ENCODE measurements at regions not wholly inside any gene's neighbourhood (a gene's known extent, or its start where the extent isn't known, plus 50 kb on each side); places are given as distances from the start of the nearest gene placed in this dataset.

DNA sequence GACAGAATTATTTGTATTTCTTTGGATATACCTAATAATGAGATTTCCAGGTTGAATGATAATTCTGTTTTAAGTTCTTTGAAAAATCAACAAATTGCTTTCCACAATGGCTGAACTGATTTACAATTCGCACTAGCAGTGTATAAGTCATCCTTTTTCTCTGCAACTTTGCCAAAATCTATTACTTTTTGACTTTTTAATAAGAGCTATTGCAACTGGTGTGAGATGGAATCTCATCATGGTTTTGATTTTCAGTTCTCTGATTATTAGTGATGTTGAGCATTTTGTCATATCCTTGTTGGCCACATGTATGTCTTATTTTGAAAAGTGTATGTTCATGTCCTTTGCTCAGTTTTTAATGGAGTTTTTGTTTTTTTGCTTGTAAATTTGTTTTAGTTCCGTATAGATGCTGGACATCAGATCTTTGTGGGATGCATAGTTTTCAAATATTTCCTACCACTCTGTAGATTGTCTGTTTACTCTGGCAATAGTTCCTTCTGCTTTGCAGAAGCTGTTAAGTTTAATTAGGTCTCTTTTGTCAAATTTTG lies 409.8 kb upstream of the CITED2 start:
- Histone ChIP-seq H3K36me3 (replicated peaks in 1 of 2) (no peaks in the 10 kb centered on the region), H3K9me3 (replicated peaks in 1 of 3) (no peaks in the 10 kb centered on the region), H3K27ac (no peak overlapping the region), H3K4me1 (replicated peaks in 1 of 2) (no peaks in the 10 kb centered on the region), H3K4me3 (no peak overlapping the region), H3K27me3 (no peaks in the 10 kb centered on the region)
- TF ChIP-seq, protein P1, sequence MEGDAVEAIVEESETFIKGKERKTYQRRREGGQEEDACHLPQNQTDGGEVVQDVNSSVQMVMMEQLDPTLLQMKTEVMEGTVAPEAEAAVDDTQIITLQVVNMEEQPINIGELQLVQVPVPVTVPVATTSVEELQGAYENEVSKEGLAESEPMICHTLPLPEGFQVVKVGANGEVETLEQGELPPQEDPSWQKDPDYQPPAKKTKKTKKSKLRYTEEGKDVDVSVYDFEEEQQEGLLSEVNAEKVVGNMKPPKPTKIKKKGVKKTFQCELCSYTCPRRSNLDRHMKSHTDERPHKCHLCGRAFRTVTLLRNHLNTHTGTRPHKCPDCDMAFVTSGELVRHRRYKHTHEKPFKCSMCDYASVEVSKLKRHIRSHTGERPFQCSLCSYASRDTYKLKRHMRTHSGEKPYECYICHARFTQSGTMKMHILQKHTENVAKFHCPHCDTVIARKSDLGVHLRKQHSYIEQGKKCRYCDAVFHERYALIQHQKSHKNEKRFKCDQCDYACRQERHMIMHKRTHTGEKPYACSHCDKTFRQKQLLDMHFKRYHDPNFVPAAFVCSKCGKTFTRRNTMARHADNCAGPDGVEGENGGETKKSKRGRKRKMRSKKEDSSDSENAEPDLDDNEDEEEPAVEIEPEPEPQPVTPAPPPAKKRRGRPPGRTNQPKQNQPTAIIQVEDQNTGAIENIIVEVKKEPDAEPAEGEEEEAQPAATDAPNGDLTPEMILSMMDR (IDR thresholded peaks at IDR 0.05) = no peak
- TF ChIP-seq POLR2A (IDR thresholded peaks at IDR 0.05) = no peak
- 94 to 97% (median 94%) methylated on average over 2 of the region's 2 CpGs for WGBS, 4 donors
- no peak for DNase-seq
- intact Hi-C loops (cut with DNase I) = no loop called here

DNA sequence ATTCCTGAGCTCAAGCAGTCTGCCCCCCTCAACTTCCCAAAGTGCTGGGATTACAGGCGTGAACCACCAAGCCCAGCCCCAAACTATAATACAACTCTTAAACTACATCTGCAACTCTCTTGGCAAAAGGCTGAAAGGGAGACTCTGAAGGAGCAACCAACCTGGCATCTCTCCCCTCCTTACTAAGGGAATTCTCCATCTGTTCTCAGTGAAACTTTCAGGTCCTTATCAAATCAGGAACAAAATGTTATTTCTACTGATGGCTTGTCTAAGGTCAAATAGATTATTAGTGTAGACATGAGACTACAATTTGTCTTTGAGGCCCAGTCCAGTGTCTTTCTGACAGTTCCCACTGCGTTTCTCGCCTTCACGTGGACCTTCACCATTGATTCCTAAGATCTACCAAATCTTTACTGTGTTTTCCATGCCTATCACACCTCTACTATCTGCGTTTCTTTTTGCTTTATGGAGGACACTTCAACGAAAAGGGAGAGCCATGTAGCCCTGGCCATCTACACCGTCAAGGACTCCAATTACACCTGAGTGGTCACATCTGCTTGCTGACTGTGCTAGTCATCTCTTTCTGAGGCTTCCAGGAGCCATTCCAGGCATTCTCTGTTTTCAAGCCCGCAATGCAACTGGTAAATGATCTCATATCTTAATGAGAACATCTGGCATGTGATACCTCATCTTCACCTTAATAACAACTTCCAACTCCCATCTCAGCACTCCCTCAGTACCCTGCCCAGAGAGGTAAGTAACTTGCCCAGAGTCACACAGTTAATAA lies 405.7 kb upstream of the CITED2 start:
- no peak overlapping the region for H3K4me3 ChIP-seq
- H3K9me3 ChIP-seq (replicated peaks in 1 of 3) = no peaks in the 10 kb centered on the region
- no peaks in the 10 kb centered on the region for H3K27me3 ChIP-seq
- no peak for TF ChIP-seq POLR2A (IDR thresholded peaks at IDR 0.05)
- TF ChIP-seq, protein P1 (IDR thresholded peaks at IDR 0.05) = no peak
- peaks cover 0 to 4% of the 10 kb centered on the region in 2 donors for H3K4me1 ChIP-seq (replicated peaks in 1 of 2)
- no peak for DNase-seq
- H3K27ac ChIP-seq = no peak overlapping the region
- intact Hi-C loops (cut with DNase I) = no loop called here
- no peaks in the 10 kb centered on the region for H3K36me3 ChIP-seq (replicated peaks in 1 of 2)
- 91 to 93% (median 93%) methylated on average over 8 of the region's 8 CpGs for WGBS, 4 donors

DNA sequence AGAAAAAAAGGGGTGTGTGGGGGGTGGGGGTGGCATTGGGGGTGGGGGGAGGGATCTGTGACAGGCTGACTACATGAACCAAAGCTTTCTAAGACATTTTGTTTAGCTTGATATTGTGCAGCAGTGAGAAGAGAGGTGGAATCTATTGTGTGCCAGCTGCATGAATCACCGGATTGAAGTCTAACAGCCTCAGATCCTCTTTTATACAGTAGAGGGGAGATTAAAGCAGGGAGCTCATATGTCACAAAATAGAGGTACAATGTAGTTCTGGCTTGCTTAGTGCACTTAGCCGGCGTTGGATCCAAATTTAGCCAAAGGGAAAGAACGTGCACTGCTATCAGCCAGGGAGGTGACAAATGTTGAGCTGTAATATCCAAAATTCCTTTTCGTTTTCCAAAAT lies 404.2 kb upstream of the CITED2 start:
- no peaks in the 10 kb centered on the region for H3K36me3 ChIP-seq (replicated peaks in 1 of 2)
- intact Hi-C loops (cut with DNase I) = no loop called here
- TF ChIP-seq, protein P1 (IDR thresholded peaks at IDR 0.05) = no peak
- TF ChIP-seq POLR2A (IDR thresholded peaks at IDR 0.05) = no peak
- H3K4me1 ChIP-seq (replicated peaks in 1 of 2) = peaks cover 0 to 4% of the 10 kb centered on the region in 2 donors
- no peaks in the 10 kb centered on the region for H3K27me3 ChIP-seq
- WGBS, 4 donors = 21 to 50% (median 44%) methylated on average over 5 of the region's 5 CpGs
- no peak overlapping the region for H3K27ac ChIP-seq
- no peak overlapping the region for H3K4me3 ChIP-seq
- H3K9me3 ChIP-seq (replicated peaks in 1 of 3) = no peaks in the 10 kb centered on the region
- peak in 2 of 7 donors; percentile 9 to 21 for DNase-seq

DNA sequence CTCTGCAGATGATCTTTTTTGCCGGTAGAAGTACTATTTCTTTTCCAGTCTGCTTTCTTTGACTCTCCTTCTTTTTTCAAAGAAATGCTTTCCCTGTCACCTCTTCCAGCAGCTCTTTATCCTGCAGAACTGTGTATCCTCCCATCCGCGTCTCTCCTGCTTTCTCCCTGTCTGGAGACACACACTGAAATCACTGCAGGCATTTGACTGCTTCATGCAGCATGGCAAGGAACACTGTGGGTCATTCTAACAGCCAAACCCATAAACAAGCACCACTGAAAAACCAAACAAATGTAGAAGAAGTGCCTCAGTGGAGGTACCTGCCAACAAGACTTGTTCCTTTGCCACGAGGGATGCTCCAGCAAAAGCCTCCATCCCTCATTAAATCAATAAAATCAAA lies 403.7 kb upstream of the CITED2 start:
- H3K9me3 ChIP-seq (replicated peaks in 1 of 3) = no peaks in the 10 kb centered on the region
- no peaks in the 10 kb centered on the region for H3K36me3 ChIP-seq (replicated peaks in 1 of 2)
- peaks cover 0 to 4% of the 10 kb centered on the region in 2 donors for H3K4me1 ChIP-seq (replicated peaks in 1 of 2)
- no peaks in the 10 kb centered on the region for H3K27me3 ChIP-seq
- intact Hi-C loops (cut with DNase I) = no loop called here
- no peak overlapping the region for H3K27ac ChIP-seq
- DNase-seq = no peak
- 86 to 92% (median 89%) methylated on average over 4 of the region's 4 CpGs for WGBS, 4 donors
- H3K4me3 ChIP-seq = no peak overlapping the region
- no peak for TF ChIP-seq POLR2A (IDR thresholded peaks at IDR 0.05)
- TF ChIP-seq, protein P1 (IDR thresholded peaks at IDR 0.05) = no peak
